H1 (cell line): ENCODE measurements at regions not wholly inside any gene's neighbourhood (a gene's known extent, or its start where the extent isn't known, plus 50 kb on each side); places are given as distances from the start of the nearest gene placed in this dataset.

Experiments used
- ASH2L ChIP-seq: fragments of 200-600, 300-600 bp; sonication (generic); IDR thresholded peaks from one replicate; pipeline ENCODE4 v1.7.1; 2017; ENCODE audit warnings: low read length
- BRCA1 ChIP-seq: IDR thresholded peaks from 2 replicates; pipeline ENCODE4 v1.6.1; 2012; ENCODE audit warnings: low read depth, low read length, improper control_type of control experiment
- CHD7 ChIP-seq: fragments of 300-600 bp; sonication (generic); IDR thresholded peaks from 2 replicates; pipeline ENCODE4 v1.7.1; 2012; ENCODE audit warnings: low read length, moderate library complexity, mild to moderate bottlenecking, inconsistent platforms; ENCODE audit not compliant: insufficient replicate concordance
- CTBP2 ChIP-seq: IDR thresholded peaks from 2 replicates; pipeline ENCODE4 v1.7.0; 2011; ENCODE audit warnings: borderline replicate concordance, mild to moderate bottlenecking, moderate library complexity, mixed read lengths, low read length; ENCODE audit not compliant: insufficient read depth, insufficient read length
- FOSL1 ChIP-seq: IDR thresholded peaks from 2 replicates; pipeline ENCODE4 v1.6.1; 2011; ENCODE audit warnings: mild to moderate bottlenecking, low read depth, low read length, moderate library complexity; ENCODE audit not compliant: insufficient read depth
- HDAC6 ChIP-seq: IDR thresholded peaks from one replicate; pipeline ENCODE4 v1.7.1; 2012; ENCODE audit warnings: low read depth, mild to moderate bottlenecking, inconsistent platforms, low read length, moderate library complexity
- JUND ChIP-seq: IDR thresholded peaks from 2 replicates; pipeline ENCODE4 v1.6.1; 2011; ENCODE audit warnings: mild to moderate bottlenecking, improper control_type of control experiment, low read length
- KDM4A ChIP-seq: IDR thresholded peaks from one replicate; pipeline ENCODE4 v1.7.1; 2012; ENCODE audit warnings: low read depth, mild to moderate bottlenecking, moderate library complexity, low read length, inconsistent platforms; ENCODE audit not compliant: severe bottlenecking
- POU5F1 ChIP-seq: IDR thresholded peaks from 2 replicates; pipeline ENCODE4 v1.6.1; 2011; ENCODE audit warnings: low read depth, mild to moderate bottlenecking, low read length, moderate library complexity
- TAF7 ChIP-seq: optimal IDR thresholded peaks from 2 replicates; pipeline ENCODE3; 2011; ENCODE audit warnings: low read depth, mild to moderate bottlenecking, inconsistent platforms, low read length, moderate library complexity, borderline replicate concordance
- TEAD4 ChIP-seq: IDR thresholded peaks from 2 replicates; pipeline ENCODE4 v1.6.1; 2012; ENCODE audit warnings: low read depth, low read length, inconsistent platforms, mixed read lengths

- no peak for TF ChIP-seq CHD7
- no peak for TF ChIP-seq POU5F1
- no peak for TF ChIP-seq HDAC6
- no peak for TF ChIP-seq ASH2L
- TF ChIP-seq JUND = no peak
- no peak for TF ChIP-seq TAF7
- no peak for TF ChIP-seq BRCA1
- TF ChIP-seq KDM4A = no peak
- no peak for TF ChIP-seq TEAD4
- TF ChIP-seq FOSL1 = no peak
- no peak for TF ChIP-seq CTBP2
Observed at GRCh38 chr7:3107889-3108570, 64.4 kb upstream of the CARD11 start (continued).
